Endothelial cell of umbilical vein (primary cell): ENCODE measurements at regions not wholly inside any gene's neighbourhood (a gene's known extent, or its start where the extent isn't known, plus 50 kb on each side); places are given as distances from the start of the nearest gene placed in this dataset.

Experiments
- EZH2 ChIP-seq: IDR thresholded peaks from 2 replicates; pipeline ENCODE4 v1.6.1; 2012; ENCODE audit warnings: borderline replicate concordance, low read depth, mild to moderate bottlenecking, moderate library complexity, low read length, inconsistent platforms; ENCODE audit not compliant: severe bottlenecking
- FOS ChIP-seq: IDR thresholded peaks from 2 replicates; pipeline ENCODE4 v1.6.1; 2011; ENCODE audit warnings: mild to moderate bottlenecking, low read length, moderate library complexity, borderline replicate concordance; ENCODE audit not compliant: insufficient read depth
- GATA2 ChIP-seq: IDR thresholded peaks from 2 replicates; pipeline ENCODE4 v1.7.0; 2011; ENCODE audit warnings: low read depth, mild to moderate bottlenecking, moderate library complexity, mixed read lengths, low read length; ENCODE audit not compliant: insufficient read length, insufficient read depth
- JUN ChIP-seq: IDR thresholded peaks from 2 replicates; pipeline ENCODE4 v1.6.1; 2011; ENCODE audit warnings: borderline replicate concordance, low read depth; ENCODE audit not compliant: insufficient read length, insufficient read depth
- MYC ChIP-seq: IDR thresholded peaks from one replicate; pipeline ENCODE4 v1.6.1; 2011; ENCODE audit warnings: mild to moderate bottlenecking, low read depth, low read length
- POLR2A ChIP-seq: IDR thresholded peaks from 2 replicates; pipeline ENCODE4 v1.6.1; 2012; ENCODE audit warnings: low read depth, mild to moderate bottlenecking, control low read depth, low read length
- POLR2AphosphoS5 ChIP-seq: IDR thresholded peaks from 2 replicates; pipeline ENCODE4 v1.6.1; 2012; ENCODE audit warnings: low read depth, mild to moderate bottlenecking, control low read depth, low read length, moderate library complexity; ENCODE audit not compliant: insufficient read depth
- TF ChIP-seq, protein P1 (sequence below), 2 donors: IDR thresholded peaks; 1 replicate in 1 of 2; 2 replicates in 1 of 2; pipeline ENCODE4 v1.5.1; 2011; ENCODE audit warnings: low read length in 2 of 2, mild to moderate bottlenecking in 2 of 2, moderate library complexity in 2 of 2, control low read depth in 1 of 2, inconsistent platforms in 1 of 2, low read depth in 1 of 2; ENCODE audit not compliant: insufficient read depth in 1 of 2; ENCODE audit errors: extremely low read depth in 1 of 2
- TF ChIP-seq, protein P2 (sequence below): IDR thresholded peaks from 2 replicates; pipeline ENCODE4 v1.6.1; 2011; ENCODE audit not compliant: insufficient read depth, insufficient read length

DNA sequence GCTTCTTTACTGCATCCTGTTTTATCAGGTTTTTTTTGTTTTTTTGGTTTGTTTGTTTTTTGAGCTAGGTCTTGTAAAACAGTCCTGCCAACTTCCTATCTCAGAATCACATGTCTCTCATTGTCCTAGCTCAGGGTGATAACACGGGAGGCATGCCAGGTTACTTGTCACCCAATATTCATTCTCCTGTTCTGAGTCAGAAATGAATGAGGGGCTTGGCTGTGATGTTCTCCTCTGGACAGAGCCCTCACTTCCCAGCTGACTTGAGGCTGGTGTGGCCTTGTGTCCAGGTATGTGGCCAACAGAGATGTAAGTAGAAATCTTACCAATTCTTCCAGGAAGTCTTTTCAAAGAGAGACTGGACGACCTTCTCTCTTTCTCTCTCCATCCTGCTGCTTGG lies 317.0 kb downstream of the GABRB3 start:
- TF ChIP-seq, protein P1, sequence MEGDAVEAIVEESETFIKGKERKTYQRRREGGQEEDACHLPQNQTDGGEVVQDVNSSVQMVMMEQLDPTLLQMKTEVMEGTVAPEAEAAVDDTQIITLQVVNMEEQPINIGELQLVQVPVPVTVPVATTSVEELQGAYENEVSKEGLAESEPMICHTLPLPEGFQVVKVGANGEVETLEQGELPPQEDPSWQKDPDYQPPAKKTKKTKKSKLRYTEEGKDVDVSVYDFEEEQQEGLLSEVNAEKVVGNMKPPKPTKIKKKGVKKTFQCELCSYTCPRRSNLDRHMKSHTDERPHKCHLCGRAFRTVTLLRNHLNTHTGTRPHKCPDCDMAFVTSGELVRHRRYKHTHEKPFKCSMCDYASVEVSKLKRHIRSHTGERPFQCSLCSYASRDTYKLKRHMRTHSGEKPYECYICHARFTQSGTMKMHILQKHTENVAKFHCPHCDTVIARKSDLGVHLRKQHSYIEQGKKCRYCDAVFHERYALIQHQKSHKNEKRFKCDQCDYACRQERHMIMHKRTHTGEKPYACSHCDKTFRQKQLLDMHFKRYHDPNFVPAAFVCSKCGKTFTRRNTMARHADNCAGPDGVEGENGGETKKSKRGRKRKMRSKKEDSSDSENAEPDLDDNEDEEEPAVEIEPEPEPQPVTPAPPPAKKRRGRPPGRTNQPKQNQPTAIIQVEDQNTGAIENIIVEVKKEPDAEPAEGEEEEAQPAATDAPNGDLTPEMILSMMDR (IDR thresholded peaks at IDR 0.05; ENCODE audit: extremely low read depth in 1 of 2, insufficient read depth in 1 of 2, low read depth in 1 of 2, low read length in 2 of 2): no peak
- TF ChIP-seq POLR2AphosphoS5 (no peak), POLR2A (no peak), FOS (no peak), MYC (no peak), EZH2 (no peak), GATA2 (no peak), JUN (no peak)
- TF ChIP-seq, protein P2, sequence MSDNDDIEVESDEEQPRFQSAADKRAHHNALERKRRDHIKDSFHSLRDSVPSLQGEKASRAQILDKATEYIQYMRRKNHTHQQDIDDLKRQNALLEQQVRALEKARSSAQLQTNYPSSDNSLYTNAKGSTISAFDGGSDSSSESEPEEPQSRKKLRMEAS: no peak
